Stomach (tissue), 8 donors: ENCODE measurements at regions not wholly inside any gene's neighbourhood (a gene's known extent, or its start where the extent isn't known, plus 50 kb on each side); places are given as distances from the start of the nearest gene placed in this dataset.
"Not testable (repeated sequence)": the region's sequence is repeated elsewhere in the genome, so short reads cannot be mapped to it uniquely, and the experiment has no call there.

Experiments used
- DNase-seq, 2 donors: peaks; one replicate each; pipeline versions ENCODE4 v3.0.0 to v3.0.0-alpha.2; 2013 to 2019
- H3K27ac ChIP-seq, 5 donors: fragments of 200-600 bp in 4 of 5; sonication (generic) in 4 of 5; one replicate each; pipeline ENCODE4 v1.5.1; 2013 to 2019; ENCODE audit warnings: mild to moderate bottlenecking in 1 of 5, moderate library complexity in 1 of 5
- H3K27me3 ChIP-seq, 3 donors: fragments of 200-600 bp; sonication (generic); one replicate each; pipeline ENCODE4 v1.5.1; 2017 to 2019; ENCODE audit warnings: mixed run types in 1 of 3
- H3K36me3 ChIP-seq, 4 donors: fragments of 200-600 bp; sonication (generic); 1 replicate in 3 of 4; 2 replicates in 1 of 4; pipeline ENCODE4 v1.5.1; 2016 to 2019
- H3K4me1 ChIP-seq, 4 donors: fragments of 200-600 bp; sonication (generic); one replicate each; pipeline ENCODE4 v1.5.1; 2016 to 2019
- H3K4me3 ChIP-seq, 4 donors: fragments of 200-600 bp; sonication (generic) in 3 of 4; one replicate each; pipeline ENCODE4 v1.5.1; 2016 to 2019; ENCODE audit warnings: mild to moderate bottlenecking in 1 of 4
- H3K9me3 ChIP-seq, 4 donors: fragments of 200-600 bp; sonication (generic); one replicate each; pipeline ENCODE4 v1.5.1; 2016 to 2019
- EP300 ChIP-seq: sonication (generic); formaldehyde crosslinking; IDR thresholded peaks from one replicate; pipeline ENCODE4 v1.6.1; 2017; ENCODE audit warnings: antibody characterized with exemption
- POLR2A ChIP-seq, 4 donors: fragments of 450-650 bp; IDR thresholded peaks; one replicate each; pipeline ENCODE4 v1.6.1; 2016; ENCODE audit warnings: antibody characterized with exemption in 4 of 4, control low read depth in 2 of 4, mild to moderate bottlenecking in 1 of 4, moderate library complexity in 1 of 4
- POLR2AphosphoS5 ChIP-seq, 3 donors: sonication (generic); formaldehyde crosslinking; IDR thresholded peaks; one replicate each; pipeline ENCODE4 v1.6.1; 2016; ENCODE audit warnings: antibody characterized with exemption in 3 of 3
- WGBS, 5 donors: extraction: QIAGEN DNeasy Blood & Tissue Kit in 3 of 5; methylation state at CpG; one replicate each; pipeline versions ENCODE4 v1.1.5 to v1.1.7; 2013 to 2018; 5-methylcytosine and 5-hydroxymethylcytosine counted together
- intact Hi-C: fragments of 100-400 bp; cut with DNase I; formaldehyde crosslinking; loops from one replicate; pipeline ENCODE4 v1.15.1; 2023; ENCODE audit warnings: low total_unique reads
- TF ChIP-seq, protein P1 (sequence below), 7 experiments: fragments of 450-650 bp in 4 of 7; fragments of 200-600 bp in 3 of 7; sonication (generic) in 3 of 7; IDR thresholded peaks; one replicate each; pipeline ENCODE4 v1.5.1; 2016 to 2019; ENCODE audit warnings: antibody characterized with exemption in 7 of 7, control low read depth in 2 of 7, mild to moderate bottlenecking in 1 of 7
- donor health status: healthy with polysubstance abuse.
- donor health status: Bipolar disorder and iron deficiency.
- donor health status: healthy.

DNA sequence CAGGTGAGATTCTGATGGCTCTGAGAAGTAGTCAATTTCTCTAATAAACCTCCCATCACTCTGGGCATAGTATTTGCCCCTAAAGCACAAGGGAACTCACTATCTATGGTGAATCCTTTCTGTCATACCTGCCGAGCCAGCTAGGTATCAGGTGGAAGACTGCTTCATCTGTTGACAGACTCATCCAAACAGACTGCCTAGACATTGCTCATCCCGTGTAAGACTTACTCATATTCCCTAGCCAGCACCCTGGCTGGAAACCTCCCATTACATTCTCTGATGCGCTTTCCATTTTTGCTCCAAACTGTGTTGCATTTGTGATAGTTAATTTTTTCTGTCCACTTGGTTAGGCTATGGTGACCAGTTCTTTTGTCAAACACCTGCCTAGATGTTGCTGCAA lies 595.9 kb downstream of the DNAH5 start:
- Histone ChIP-seq H3K4me3 (no peak overlapping the region), H3K9me3 (no peaks in the 10 kb centered on the region), H3K27me3 (no peaks in the 10 kb centered on the region), H3K27ac (no peak overlapping the region), H3K4me1 (no peaks in the 10 kb centered on the region), H3K36me3 (no peaks in the 10 kb centered on the region)
- WGBS, 5 donors: 73 to 86% (median 78%) methylated on average over 3 of the region's 3 CpGs
- TF ChIP-seq, protein P1, sequence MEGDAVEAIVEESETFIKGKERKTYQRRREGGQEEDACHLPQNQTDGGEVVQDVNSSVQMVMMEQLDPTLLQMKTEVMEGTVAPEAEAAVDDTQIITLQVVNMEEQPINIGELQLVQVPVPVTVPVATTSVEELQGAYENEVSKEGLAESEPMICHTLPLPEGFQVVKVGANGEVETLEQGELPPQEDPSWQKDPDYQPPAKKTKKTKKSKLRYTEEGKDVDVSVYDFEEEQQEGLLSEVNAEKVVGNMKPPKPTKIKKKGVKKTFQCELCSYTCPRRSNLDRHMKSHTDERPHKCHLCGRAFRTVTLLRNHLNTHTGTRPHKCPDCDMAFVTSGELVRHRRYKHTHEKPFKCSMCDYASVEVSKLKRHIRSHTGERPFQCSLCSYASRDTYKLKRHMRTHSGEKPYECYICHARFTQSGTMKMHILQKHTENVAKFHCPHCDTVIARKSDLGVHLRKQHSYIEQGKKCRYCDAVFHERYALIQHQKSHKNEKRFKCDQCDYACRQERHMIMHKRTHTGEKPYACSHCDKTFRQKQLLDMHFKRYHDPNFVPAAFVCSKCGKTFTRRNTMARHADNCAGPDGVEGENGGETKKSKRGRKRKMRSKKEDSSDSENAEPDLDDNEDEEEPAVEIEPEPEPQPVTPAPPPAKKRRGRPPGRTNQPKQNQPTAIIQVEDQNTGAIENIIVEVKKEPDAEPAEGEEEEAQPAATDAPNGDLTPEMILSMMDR (IDR thresholded peaks at IDR 0.05): no peak
- TF ChIP-seq POLR2A (IDR thresholded peaks at IDR 0.05) (no peak), EP300 (no peak), POLR2AphosphoS5 (IDR thresholded peaks at IDR 0.05) (no peak)
- DNase-seq: no peak
- intact Hi-C loops: no loop called here

DNA sequence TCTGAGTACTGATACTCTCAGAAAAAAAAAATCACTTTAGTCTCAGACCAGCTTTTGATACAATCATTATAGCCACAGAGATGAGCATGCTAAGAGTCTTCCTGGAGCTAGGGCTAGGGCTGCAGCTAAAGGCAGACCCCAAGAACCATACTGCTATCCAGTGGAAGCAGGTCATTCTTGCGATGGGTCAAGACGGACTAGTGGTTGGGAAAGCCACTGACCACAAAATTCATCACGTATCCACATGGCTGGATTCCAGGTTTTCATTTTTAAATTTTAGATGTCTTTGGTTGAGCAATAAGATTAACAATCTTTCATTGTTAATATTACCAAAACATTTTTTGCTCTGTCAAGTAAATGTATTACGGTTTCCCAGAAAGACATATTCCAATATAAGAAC lies 598.1 kb downstream of the DNAH5 start:
- Histone ChIP-seq H3K4me3 (no peak overlapping the region), H3K36me3 (no peaks in the 10 kb centered on the region), H3K9me3 (peaks cover 0 to 6% (median 2%) of the 10 kb centered on the region in 4 donors), H3K4me1 (no peaks in the 10 kb centered on the region), H3K27ac (no peak overlapping the region), H3K27me3 (no peaks in the 10 kb centered on the region)
- intact Hi-C loops: no loop called here
- 92 to 97% (median 94%) methylated on average over 4 of the region's 4 CpGs for WGBS, 5 donors
- TF ChIP-seq, protein P1 (IDR thresholded peaks at IDR 0.05): no peak
- TF ChIP-seq EP300: no peak
- no peak for TF ChIP-seq POLR2A (IDR thresholded peaks at IDR 0.05)
- TF ChIP-seq POLR2AphosphoS5 (IDR thresholded peaks at IDR 0.05): no peak
- no peak for DNase-seq

DNA sequence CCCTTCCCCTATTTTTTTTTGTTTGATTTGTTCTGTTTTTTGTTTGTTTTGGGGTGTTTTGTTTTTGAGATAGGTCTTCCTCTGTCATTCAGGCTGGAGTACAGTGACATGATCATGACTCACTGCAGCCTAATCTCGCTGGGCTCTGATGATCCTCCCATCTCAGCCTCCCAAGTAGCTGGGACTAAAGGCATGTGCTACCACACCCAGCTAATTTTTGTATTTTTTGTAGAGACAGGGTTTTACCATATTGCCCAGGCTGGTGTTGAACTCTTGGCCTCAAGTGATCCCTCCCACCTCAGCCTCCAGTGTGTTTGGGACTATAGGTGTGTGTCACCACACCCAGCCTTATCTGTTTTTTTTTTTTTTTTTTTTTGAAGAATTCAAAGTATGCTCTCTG lies 605.4 kb downstream of the DNAH5 start:
- Histone ChIP-seq H3K27ac (no peak overlapping the region), H3K4me3 (no peak overlapping the region), H3K9me3 (peaks cover 0 to 16% (median 3%) of the 10 kb centered on the region in 4 donors), H3K4me1 (no peaks in the 10 kb centered on the region), H3K27me3 (no peaks in the 10 kb centered on the region), H3K36me3 (no peaks in the 10 kb centered on the region)
- no peak for TF ChIP-seq EP300
- TF ChIP-seq POLR2AphosphoS5 (IDR thresholded peaks at IDR 0.05): no peak
- TF ChIP-seq POLR2A (IDR thresholded peaks at IDR 0.05): no peak
- DNase-seq: no peak
- intact Hi-C loops: no loop called here
- WGBS, 5 donors: 4 to 55% (median 35%) methylated on average over 1 of the region's 1 CpG

DNA sequence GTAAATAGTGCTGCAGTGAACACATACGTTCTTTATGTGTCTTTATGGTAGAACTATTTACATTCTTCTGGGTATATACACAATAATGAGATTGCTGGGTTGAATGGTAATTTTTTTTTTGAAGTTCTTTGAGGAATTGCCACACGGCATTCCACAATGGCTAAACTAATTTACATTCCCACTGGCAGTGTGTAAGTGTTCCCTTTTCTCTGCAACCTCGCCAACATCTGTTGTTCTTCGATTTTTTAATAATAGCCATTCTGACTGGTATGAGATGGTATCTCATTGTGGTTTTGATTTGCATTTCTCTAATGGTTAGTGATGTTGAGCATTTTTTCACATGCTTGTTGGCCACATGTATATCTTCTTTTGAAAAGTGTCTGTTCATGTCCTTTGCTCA lies 609.5 kb downstream of the DNAH5 start:
- H3K4me1 ChIP-seq, H3K4me3 ChIP-seq, H3K36me3 ChIP-seq, H3K27ac ChIP-seq, intact Hi-C loops, H3K9me3 ChIP-seq, DNase-seq, H3K27me3 ChIP-seq: not testable (repeated sequence)
- WGBS, 5 donors: 63 to 85% (median 72%) methylated on average over 4 of the region's 4 CpGs

DNA sequence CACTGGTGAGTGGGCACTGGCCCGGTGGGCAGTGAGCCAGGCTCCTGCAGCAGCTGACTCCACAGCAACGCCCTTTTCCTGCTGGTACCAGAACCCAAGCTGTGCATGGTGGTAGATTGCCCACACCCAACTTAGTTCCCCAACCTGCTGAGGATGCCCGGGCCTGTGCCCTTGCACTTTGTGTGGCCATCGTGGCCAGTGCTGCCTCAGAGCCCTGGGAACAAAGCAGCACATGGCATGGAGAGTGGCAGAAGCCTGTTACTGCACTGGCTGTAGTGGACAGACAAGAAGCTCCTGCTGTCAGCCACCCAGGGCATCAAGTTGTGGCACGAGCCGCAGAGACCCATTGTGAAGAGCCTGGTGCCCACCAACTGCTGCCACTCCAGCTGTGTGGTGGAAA lies 612.9 kb downstream of the DNAH5 start:
- DNase-seq: no peak

More for the DNA sequence above, 612.9 kb downstream of the DNAH5 start:
- no peak for TF ChIP-seq POLR2A (IDR thresholded peaks at IDR 0.05)
- TF ChIP-seq EP300: no peak
- no peak for TF ChIP-seq POLR2AphosphoS5 (IDR thresholded peaks at IDR 0.05)
- TF ChIP-seq, protein P1 (IDR thresholded peaks at IDR 0.05): no peak
- Histone ChIP-seq H3K27me3 (no peaks in the 10 kb centered on the region), H3K9me3 (peaks cover 0 to 13% (median 2%) of the 10 kb centered on the region in 4 donors), H3K4me1 (no peaks in the 10 kb centered on the region), H3K27ac (no peak overlapping the region), H3K4me3 (no peak overlapping the region), H3K36me3 (no peaks in the 10 kb centered on the region)
- 74 to 93% (median 76%) methylated on average over 6 of the region's 6 CpGs for WGBS, 5 donors
- intact Hi-C loops: no loop called here
